B cell (primary cell): ENCODE measurements at regions not wholly inside any gene's neighbourhood (a gene's known extent, or its start where the extent isn't known, plus 50 kb on each side); places are given as distances from the start of the nearest gene placed in this dataset.

Experiments used
- ATAC-seq: fragments of 200-7000 bp; cut with Tn5 transposase; one replicate; pipeline ENCODE4 v1.10.0; 2021; ENCODE audit warnings: low read depth, mild to moderate bottlenecking, moderate number of reproducible peaks, moderate library complexity
- CTCF ChIA-PET: fragments of 350-600 bp; sonication (Branson Sonifier 250); formaldehyde crosslinking; loops from one replicate; lab custom pipeline; 2021; ENCODE audit warnings: antibody characterized with exemption, inconsistent platforms; lab: Charles Lee
- POLR2A ChIA-PET: fragments of 350-600 bp; sonication (Branson Sonifier 250); formaldehyde crosslinking; loops from one replicate; lab custom pipeline; 2021; ENCODE audit warnings: antibody characterized with exemption; lab: Charles Lee
- DNase-seq: peaks from one replicate; pipeline ENCODE4 v3.0.0; 2013
- H2AFZ ChIP-seq: 2 replicates; pipeline ENCODE4 v1.6.1; 2012; ENCODE audit warnings: mild to moderate bottlenecking, low read depth, low read length; ENCODE audit not compliant: insufficient read depth, poor library complexity, severe bottlenecking
- H3K27ac ChIP-seq, 2 donors: 1 replicate in 1 of 2; 2 replicates in 1 of 2; pipeline ENCODE4 v1.5.1; 2012 to 2013; ENCODE audit warnings: low read length in 2 of 2, mild to moderate bottlenecking in 2 of 2, moderate library complexity in 1 of 2
- H3K27me3 ChIP-seq, 4 experiments: fragments of 200-600 bp in 1 of 4; sonication (generic) in 1 of 4; replicated peaks in 1 of 4; 1 replicate in 2 of 4; 2 replicates in 2 of 4; pipeline versions ENCODE4 v1.6.1 to v1.7.0; 2013 to 2016; ENCODE audit warnings: low read length in 3 of 4, mild to moderate bottlenecking in 2 of 4, mixed read lengths in 1 of 4, moderate library complexity in 1 of 4; ENCODE audit not compliant: insufficient read depth in 4 of 4, control insufficient read depth in 3 of 4; ENCODE audit errors: control extremely low read depth in 1 of 4
- H3K36me3 ChIP-seq, 2 experiments: replicated peaks in 1 of 2; 1 replicate in 1 of 2; 2 replicates in 1 of 2; pipeline versions ENCODE4 v1.6.1 to v1.7.1; 2013; ENCODE audit warnings: low read length in 1 of 2; ENCODE audit not compliant: insufficient read depth in 2 of 2, control insufficient read depth in 1 of 2; ENCODE audit errors: control extremely low read depth in 1 of 2, extremely low read depth in 1 of 2
- H3K4me1 ChIP-seq, 2 donors: fragments of 200-600 bp in 1 of 2; sonication (generic) in 1 of 2; 1 replicate in 1 of 2; 2 replicates in 1 of 2; pipeline versions ENCODE4 v1.5.1 to v1.6.1; 2013 to 2017; ENCODE audit warnings: low read length in 2 of 2; ENCODE audit not compliant: control insufficient read depth in 2 of 2, insufficient read depth in 2 of 2
- H3K4me2 ChIP-seq: replicated peaks from 2 replicates; pipeline ENCODE3; 2012; ENCODE audit warnings: mild to moderate bottlenecking, low read depth, low read length; ENCODE audit not compliant: poor library complexity, severe bottlenecking
- H3K4me3 ChIP-seq, 5 experiments: fragments of 200-600 bp in 1 of 5; sonication (generic) in 1 of 5; 1 replicate in 3 of 5; 2 replicates in 2 of 5; pipeline versions ENCODE4 v1.5.1 to v1.7.0; 2011 to 2016; ENCODE audit warnings: low read length in 4 of 5, mild to moderate bottlenecking in 4 of 5, low read depth in 2 of 5, control low read depth in 1 of 5, moderate library complexity in 1 of 5; ENCODE audit not compliant: insufficient read depth in 1 of 5; ENCODE audit errors: control extremely low read depth in 1 of 5, extremely low read depth in 1 of 5
- H3K79me2 ChIP-seq: fragments of 200-600 bp; sonication (generic); one replicate; pipeline ENCODE4 v1.6.0; 2016; ENCODE audit warnings: low read length; ENCODE audit not compliant: control insufficient read depth, insufficient read depth
- H3K9ac ChIP-seq: fragments of 200-600 bp; sonication (generic); 2 replicates; pipeline ENCODE4 v1.6.1; 2017; ENCODE audit warnings: mild to moderate bottlenecking, low read length, moderate library complexity
- H3K9me3 ChIP-seq, 3 donors: one replicate each; pipeline versions ENCODE4 v1.6.1 to v1.7.1; 2013; ENCODE audit warnings: low read length in 2 of 3; ENCODE audit not compliant: control insufficient read depth in 2 of 3, insufficient read depth in 1 of 3; ENCODE audit errors: control extremely low read depth in 1 of 3
- H4K20me1 ChIP-seq: 2 replicates; pipeline ENCODE4 v1.6.0; 2012; ENCODE audit warnings: mild to moderate bottlenecking, low read length; ENCODE audit not compliant: insufficient read depth, control insufficient read depth, poor library complexity, severe bottlenecking
- H3K27ac Mint-ChIP-seq: one replicate; pipeline ENCODE4 v1.8.0; 2021; ENCODE audit warnings: mixed read lengths
- H3K27me3 Mint-ChIP-seq: one replicate; pipeline ENCODE4 v1.8.0; 2021; ENCODE audit warnings: mixed read lengths
- H3K4me1 Mint-ChIP-seq: one replicate; pipeline ENCODE4 v1.8.0; 2021; ENCODE audit warnings: mixed read lengths
- H3K4me3 Mint-ChIP-seq: one replicate; pipeline ENCODE4 v1.8.0; 2021; ENCODE audit warnings: mixed read lengths
- H3K9me3 Mint-ChIP-seq: one replicate; pipeline ENCODE4 v1.8.0; 2022; ENCODE audit warnings: mixed read lengths; ENCODE audit not compliant: insufficient read depth
- EZH2 ChIP-seq: IDR thresholded peaks from 2 replicates; pipeline ENCODE4 v1.6.1; 2012; ENCODE audit warnings: borderline replicate concordance, low read depth, mild to moderate bottlenecking, moderate library complexity, low read length; ENCODE audit not compliant: insufficient read depth, poor library complexity, severe bottlenecking
- WGBS: methylation state at CpG from one replicate; pipeline ENCODE4 v1.1.5; 2013; ENCODE audit warnings: missing lambda C conversion rate; ENCODE audit not compliant: insufficient coverage; 5-methylcytosine and 5-hydroxymethylcytosine counted together
- intact Hi-C: fragments of 100-400 bp; cut with micrococcal nuclease; formaldehyde crosslinking; loops from one replicate; pipeline ENCODE4 v1.10.0; 2022
- TF ChIP-seq, protein P1 (sequence below): fragments of 200-600 bp; IDR thresholded peaks from one replicate; pipeline ENCODE4 v1.8.0; 2022; ENCODE audit warnings: antibody characterized with exemption, mild to moderate bottlenecking

DNA sequence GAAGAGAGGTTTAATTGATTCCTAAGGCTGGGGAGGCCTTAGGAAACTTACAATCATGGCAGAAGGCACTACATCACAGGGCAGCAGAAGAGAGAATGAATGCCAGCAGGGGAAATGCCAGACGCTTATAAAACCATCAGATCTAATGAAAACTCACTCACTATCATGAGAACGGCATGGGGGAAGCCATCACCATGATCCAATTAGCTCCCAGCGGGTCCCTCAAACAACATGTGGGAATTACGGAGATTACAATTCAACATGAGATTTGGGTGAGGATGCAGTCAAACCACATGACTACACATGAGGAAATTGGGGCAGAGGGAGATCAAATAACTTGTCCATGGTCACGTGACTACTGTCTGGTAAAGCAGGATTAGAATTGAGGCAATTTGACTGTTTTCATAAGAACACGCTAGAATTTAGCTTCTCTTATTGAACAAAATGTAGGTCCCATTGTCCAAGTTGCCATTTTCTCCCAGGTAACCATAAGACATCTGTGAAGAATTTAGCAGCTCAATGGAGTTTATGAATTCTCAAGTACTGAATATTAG lies 445.1 kb upstream of the CDH20 start:
- Histone ChIP-seq H3K27me3 (no peaks in the 10 kb centered on the region), H3K36me3 (no peaks in the 10 kb centered on the region), H2AFZ (no peak overlapping the region), H3K9ac (no peak overlapping the region), H3K27ac (no peak overlapping the region), H3K4me3 (no peak overlapping the region), H3K79me2 (no peaks in the 10 kb centered on the region), H3K4me1 (no peaks in the 10 kb centered on the region), H3K4me2 (no peak overlapping the region), H3K9me3 (peaks cover 0 to 1% (median 0%) of the 10 kb centered on the region in 3 donors), H4K20me1 (no peaks in the 10 kb centered on the region)
- no peak overlapping the region for H3K27ac Mint-ChIP-seq
- DNase-seq (no peak), ATAC-seq (no peak)
- H3K4me3 Mint-ChIP-seq = no peak overlapping the region
- CTCF ChIA-PET = no interaction called here
- intact Hi-C loops = no loop called here
- WGBS = 93% methylated on average over 2 of the region's 6 CpGs
- POLR2A ChIA-PET = no interaction called here
- TF ChIP-seq EZH2 = no peak
- TF ChIP-seq, protein P1, sequence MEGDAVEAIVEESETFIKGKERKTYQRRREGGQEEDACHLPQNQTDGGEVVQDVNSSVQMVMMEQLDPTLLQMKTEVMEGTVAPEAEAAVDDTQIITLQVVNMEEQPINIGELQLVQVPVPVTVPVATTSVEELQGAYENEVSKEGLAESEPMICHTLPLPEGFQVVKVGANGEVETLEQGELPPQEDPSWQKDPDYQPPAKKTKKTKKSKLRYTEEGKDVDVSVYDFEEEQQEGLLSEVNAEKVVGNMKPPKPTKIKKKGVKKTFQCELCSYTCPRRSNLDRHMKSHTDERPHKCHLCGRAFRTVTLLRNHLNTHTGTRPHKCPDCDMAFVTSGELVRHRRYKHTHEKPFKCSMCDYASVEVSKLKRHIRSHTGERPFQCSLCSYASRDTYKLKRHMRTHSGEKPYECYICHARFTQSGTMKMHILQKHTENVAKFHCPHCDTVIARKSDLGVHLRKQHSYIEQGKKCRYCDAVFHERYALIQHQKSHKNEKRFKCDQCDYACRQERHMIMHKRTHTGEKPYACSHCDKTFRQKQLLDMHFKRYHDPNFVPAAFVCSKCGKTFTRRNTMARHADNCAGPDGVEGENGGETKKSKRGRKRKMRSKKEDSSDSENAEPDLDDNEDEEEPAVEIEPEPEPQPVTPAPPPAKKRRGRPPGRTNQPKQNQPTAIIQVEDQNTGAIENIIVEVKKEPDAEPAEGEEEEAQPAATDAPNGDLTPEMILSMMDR = no peak
- no peaks in the 10 kb centered on the region for H3K4me1 Mint-ChIP-seq
- no peaks in the 10 kb centered on the region for H3K27me3 Mint-ChIP-seq
- H3K9me3 Mint-ChIP-seq = peaks cover 6% of the 10 kb centered on the region

DNA sequence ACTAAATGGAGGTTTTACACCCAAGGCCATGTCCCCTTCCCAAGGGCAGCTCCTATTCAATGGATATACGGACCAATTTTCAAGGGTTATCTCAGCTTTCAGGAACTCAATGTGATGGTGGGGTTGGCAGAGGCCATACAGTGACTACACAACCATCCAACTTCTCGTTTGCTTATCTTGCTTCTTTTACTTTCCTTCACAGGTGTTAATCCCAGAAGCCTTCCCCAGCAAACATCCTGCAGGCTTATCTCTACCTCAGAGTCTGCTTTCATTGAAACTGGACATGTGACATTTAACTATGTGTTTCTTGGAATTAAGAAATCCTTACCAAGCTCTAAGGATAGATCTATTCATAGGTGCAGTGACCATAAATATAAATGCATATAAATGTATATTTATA lies 443.8 kb upstream of the CDH20 start:
- no peak overlapping the region for H3K27ac ChIP-seq
- H3K4me1 ChIP-seq = no peaks in the 10 kb centered on the region
- peaks cover 0 to 1% (median 0%) of the 10 kb centered on the region in 3 donors for H3K9me3 ChIP-seq
- H3K9ac ChIP-seq = no peak overlapping the region
- H3K4me1 Mint-ChIP-seq = no peaks in the 10 kb centered on the region
- TF ChIP-seq EZH2 = no peak
- TF ChIP-seq, protein P1 = no peak
- no peak overlapping the region for H2AFZ ChIP-seq
- H3K27me3 Mint-ChIP-seq = no peaks in the 10 kb centered on the region
- no CpG with 5 or more reads among the region's 2 CpGs for WGBS
- H3K27me3 ChIP-seq = no peaks in the 10 kb centered on the region
- ATAC-seq = no peak
- intact Hi-C loops = no loop called here
- POLR2A ChIA-PET = no interaction called here
- H3K36me3 ChIP-seq = no peaks in the 10 kb centered on the region
- H3K4me2 ChIP-seq = no peak overlapping the region
- H3K4me3 Mint-ChIP-seq = no peak overlapping the region
- CTCF ChIA-PET = no interaction called here
- no peak overlapping the region for H3K4me3 ChIP-seq
- H3K27ac Mint-ChIP-seq = no peak overlapping the region
- no peak for DNase-seq
- peaks cover 3% of the 10 kb centered on the region for H3K9me3 Mint-ChIP-seq
- no peaks in the 10 kb centered on the region for H3K79me2 ChIP-seq
- no peaks in the 10 kb centered on the region for H4K20me1 ChIP-seq
